Uterus (tissue), 3 donors: ENCODE measurements at regions not wholly inside any gene's neighbourhood (a gene's known extent, or its start where the extent isn't known, plus 50 kb on each side); places are given as distances from the start of the nearest gene placed in this dataset.
"Not testable (repeated sequence)": the region's sequence is repeated elsewhere in the genome, so short reads cannot be mapped to it uniquely, and the experiment has no call there.

Source experiments
- DNase-seq, 2 donors: peaks; one replicate each; pipeline ENCODE4 v3.0.0-alpha.2; 2019 to 2020
- H3K27ac ChIP-seq, 2 donors: fragments of 200-600 bp; sonication (generic); 1 replicate in 1 of 2; 2 replicates in 1 of 2; pipeline ENCODE4 v1.5.1; 2016 to 2018
- H3K27me3 ChIP-seq, 2 donors: fragments of 200-600 bp; sonication (generic); one replicate each; pipeline ENCODE4 v1.5.1; 2018 to 2019; ENCODE audit warnings: control low read depth in 1 of 2
- H3K36me3 ChIP-seq, 2 donors: fragments of 200-600 bp; sonication (generic); one replicate each; pipeline ENCODE4 v1.5.1; 2019; ENCODE audit warnings: control low read depth in 1 of 2
- H3K4me1 ChIP-seq, 2 donors: fragments of 200-600 bp; sonication (generic); one replicate each; pipeline ENCODE4 v1.5.1; 2018 to 2019; ENCODE audit warnings: control low read depth in 1 of 2
- H3K4me3 ChIP-seq, 2 donors: fragments of 200-600 bp; sonication (generic); 1 replicate in 1 of 2; 2 replicates in 1 of 2; pipeline ENCODE4 v1.5.1; 2018 to 2019; ENCODE audit warnings: mild to moderate bottlenecking in 1 of 2
- H3K9me3 ChIP-seq, 2 donors: fragments of 200-600 bp; sonication (generic); one replicate each; pipeline ENCODE4 v1.5.1; 2019; ENCODE audit warnings: control low read depth in 1 of 2
- POLR2A ChIP-seq, 2 donors: fragments of 450-650 bp; IDR thresholded peaks; one replicate each; pipeline ENCODE4 v1.6.1; 2016; ENCODE audit warnings: antibody characterized with exemption in 2 of 2, mild to moderate bottlenecking in 1 of 2, moderate library complexity in 1 of 2
- intact Hi-C: fragments of 100-400 bp; cut with DNase I; formaldehyde crosslinking; loops from one replicate; pipeline ENCODE4 v1.15.1; 2023; ENCODE audit warnings: low total_unique reads
- TF ChIP-seq, protein P1 (sequence below), 4 experiments: fragments of 200-600 bp in 2 of 4; fragments of 450-650 bp in 2 of 4; sonication (generic) in 2 of 4; IDR thresholded peaks; one replicate each; pipeline ENCODE4 v1.5.1; 2016 to 2019; ENCODE audit warnings: antibody characterized with exemption in 4 of 4, mild to moderate bottlenecking in 2 of 4, moderate library complexity in 1 of 4
- donor health status: DM: yes; HTN: yes; CAD: no.

DNA sequence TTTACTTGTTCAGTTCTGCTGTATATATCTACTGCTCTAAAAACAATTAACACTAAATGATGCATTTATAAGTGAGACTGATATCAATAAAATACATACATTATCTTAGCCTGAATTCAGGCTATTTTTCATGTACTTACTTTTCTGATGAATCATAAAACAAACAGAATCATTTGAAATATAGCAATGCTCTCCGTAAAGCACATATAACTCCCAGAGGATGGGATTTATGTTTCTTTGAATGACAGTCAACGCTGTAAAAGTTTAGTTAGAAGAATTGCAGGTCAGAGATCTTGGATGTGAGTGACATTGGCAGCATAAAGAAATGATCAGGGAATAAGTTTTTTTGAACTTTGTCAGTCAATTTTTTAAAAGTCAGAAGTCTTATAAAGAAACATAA, 740.2 kb upstream of the NOVA1 start:
- no peaks in the 10 kb centered on the region for H3K27me3 ChIP-seq
- no peak overlapping the region for H3K4me3 ChIP-seq
- H3K36me3 ChIP-seq = no peaks in the 10 kb centered on the region
- no peak overlapping the region for H3K27ac ChIP-seq
- no peaks in the 10 kb centered on the region for H3K4me1 ChIP-seq
- intact Hi-C loops = no loop called here
- no peak for DNase-seq
- TF ChIP-seq POLR2A (IDR thresholded peaks at IDR 0.05) = no peak
- TF ChIP-seq, protein P1, sequence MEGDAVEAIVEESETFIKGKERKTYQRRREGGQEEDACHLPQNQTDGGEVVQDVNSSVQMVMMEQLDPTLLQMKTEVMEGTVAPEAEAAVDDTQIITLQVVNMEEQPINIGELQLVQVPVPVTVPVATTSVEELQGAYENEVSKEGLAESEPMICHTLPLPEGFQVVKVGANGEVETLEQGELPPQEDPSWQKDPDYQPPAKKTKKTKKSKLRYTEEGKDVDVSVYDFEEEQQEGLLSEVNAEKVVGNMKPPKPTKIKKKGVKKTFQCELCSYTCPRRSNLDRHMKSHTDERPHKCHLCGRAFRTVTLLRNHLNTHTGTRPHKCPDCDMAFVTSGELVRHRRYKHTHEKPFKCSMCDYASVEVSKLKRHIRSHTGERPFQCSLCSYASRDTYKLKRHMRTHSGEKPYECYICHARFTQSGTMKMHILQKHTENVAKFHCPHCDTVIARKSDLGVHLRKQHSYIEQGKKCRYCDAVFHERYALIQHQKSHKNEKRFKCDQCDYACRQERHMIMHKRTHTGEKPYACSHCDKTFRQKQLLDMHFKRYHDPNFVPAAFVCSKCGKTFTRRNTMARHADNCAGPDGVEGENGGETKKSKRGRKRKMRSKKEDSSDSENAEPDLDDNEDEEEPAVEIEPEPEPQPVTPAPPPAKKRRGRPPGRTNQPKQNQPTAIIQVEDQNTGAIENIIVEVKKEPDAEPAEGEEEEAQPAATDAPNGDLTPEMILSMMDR (IDR thresholded peaks at IDR 0.05) = no peak
- no peaks in the 10 kb centered on the region for H3K9me3 ChIP-seq

DNA sequence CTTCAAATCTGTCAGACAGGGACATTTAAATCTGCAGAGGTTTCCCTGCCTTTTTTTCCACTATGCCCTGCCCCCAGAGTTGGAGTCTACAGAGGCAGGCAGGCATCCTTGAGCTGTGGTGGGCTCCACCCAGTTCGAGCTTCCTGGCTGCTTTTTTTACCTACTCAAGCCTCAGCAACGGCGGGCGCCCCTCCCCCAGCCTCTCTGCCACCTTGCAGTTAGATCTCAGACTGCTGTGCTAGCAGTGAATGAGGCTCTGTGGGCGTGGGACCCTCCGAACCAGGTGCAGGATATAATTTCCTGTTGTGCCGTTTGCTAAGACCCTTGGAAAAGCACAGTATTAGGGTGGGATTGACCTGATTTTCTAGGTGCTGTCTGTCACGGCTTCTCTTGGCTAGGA, 765.2 kb upstream of the NOVA1 start:
- H3K9me3 ChIP-seq, DNase-seq, intact Hi-C loops: not testable (repeated sequence)

GRCh38 chr14:27366596-27366995, 768.8 kb upstream of the NOVA1 start:
- no peak for DNase-seq
- intact Hi-C loops = no loop called here
- Histone ChIP-seq H3K9me3 (no peaks in the 10 kb centered on the region), H3K36me3 (no peaks in the 10 kb centered on the region), H3K27ac (no peak overlapping the region), H3K4me3 (no peak overlapping the region), H3K27me3 (no peaks in the 10 kb centered on the region), H3K4me1 (no peaks in the 10 kb centered on the region)
- TF ChIP-seq POLR2A (IDR thresholded peaks at IDR 0.05) = no peak
- TF ChIP-seq, protein P1 (IDR thresholded peaks at IDR 0.05) = no peak

More for the DNA sequence above, 765.2 kb upstream of the NOVA1 start:
- not testable (repeated sequence) for H3K4me1 ChIP-seq, H3K27me3 ChIP-seq, H3K36me3 ChIP-seq, H3K27ac ChIP-seq, H3K4me3 ChIP-seq

- no peaks in the 10 kb centered on the region for H3K36me3 ChIP-seq
- no peaks in the 10 kb centered on the region for H3K27me3 ChIP-seq
- no peaks in the 10 kb centered on the region for H3K4me1 ChIP-seq
- no peak overlapping the region for H3K4me3 ChIP-seq
- H3K9me3 ChIP-seq = no peaks in the 10 kb centered on the region
- TF ChIP-seq, protein P1 (IDR thresholded peaks at IDR 0.05) = no peak
- TF ChIP-seq POLR2A (IDR thresholded peaks at IDR 0.05) = no peak
- DNase-seq = no peak
- no peak overlapping the region for H3K27ac ChIP-seq
- intact Hi-C loops = no loop called here
These were observed 769.5 kb upstream of the NOVA1 start for GRCh38 chr14:27367345-27367744.

DNA sequence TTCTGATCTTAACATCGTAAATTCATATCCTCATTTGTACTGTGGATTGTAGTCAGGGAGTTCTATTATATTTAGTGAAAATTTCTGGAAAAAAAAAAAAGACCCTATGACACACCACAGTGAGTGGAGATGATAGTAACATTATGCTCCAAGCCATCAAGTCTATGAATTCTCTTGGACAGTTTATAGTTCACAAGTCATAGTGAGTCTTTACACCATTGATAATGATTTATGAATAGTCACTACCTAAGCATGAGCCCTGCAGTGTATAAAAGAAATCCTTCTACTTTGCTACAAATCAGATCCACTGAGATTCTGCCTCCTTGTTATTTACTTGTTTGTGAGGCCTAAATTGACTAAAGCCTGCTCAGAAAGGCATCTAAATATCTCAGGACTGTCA, 772.2 kb upstream of the NOVA1 start:
- H3K27ac ChIP-seq = no peak overlapping the region
- H3K27me3 ChIP-seq = no peaks in the 10 kb centered on the region
- DNase-seq = no peak
- TF ChIP-seq, protein P1 (IDR thresholded peaks at IDR 0.05) = no peak
- H3K4me1 ChIP-seq = no peaks in the 10 kb centered on the region
- no peaks in the 10 kb centered on the region for H3K9me3 ChIP-seq
- no peak overlapping the region for H3K4me3 ChIP-seq
- no peaks in the 10 kb centered on the region for H3K36me3 ChIP-seq
- intact Hi-C loops = no loop called here

GRCh38 chr14:27370775-27371174, 772.9 kb upstream of the NOVA1 start:
- Histone ChIP-seq H3K36me3 (no peaks in the 10 kb centered on the region), H3K27me3 (no peaks in the 10 kb centered on the region), H3K27ac (no peak overlapping the region), H3K9me3 (no peaks in the 10 kb centered on the region), H3K4me1 (no peaks in the 10 kb centered on the region), H3K4me3 (no peak overlapping the region)
- no peak for TF ChIP-seq POLR2A (IDR thresholded peaks at IDR 0.05)
- intact Hi-C loops = no loop called here
- no peak for DNase-seq
